ENCODE measurements at regions not wholly inside any gene's neighbourhood (a gene's known extent, or its start where the extent isn't known, plus 50 kb on each side); places are given as distances from the start of the nearest gene placed in this dataset.

- no peak for TF ChIP-seq POLR2A (IDR thresholded peaks at IDR 0.05)
- no peak for TF ChIP-seq CTCF (IDR thresholded peaks at IDR 0.05 in 4 of 5, conservative IDR thresholded peaks at IDR 0.05 in 1 of 5)
Observed at GRCh38 chr3:117661818-117662095, 952.2 kb downstream of the TUSC7 start.

Data from gastrocnemius medialis (tissue), 4 donors.